GM21367 (cell line): ENCODE measurements at regions not wholly inside any gene's neighbourhood (a gene's known extent, or its start where the extent isn't known, plus 50 kb on each side); places are given as distances from the start of the nearest gene placed in this dataset.

ENCODE experiments used
- ATAC-seq: cut with Tn5 transposase; IDR thresholded peaks from one replicate; pipeline ENCODE4 v1.9.1; 2021; ENCODE audit not compliant: unreplicated experiment

GRCh38 chr3:147582642-147583041 is 173.5 kb downstream of the ZIC1 start:
- ATAC-seq, result no peak

GRCh38 chr3:147589016-147589415 is 179.9 kb downstream of the ZIC1 start:
- ATAC-seq, result no peak

GRCh38 chr3:147604136-147604535 is 195.0 kb downstream of the ZIC1 start:
- no peak for ATAC-seq

GRCh38 chr3:147613725-147614124 is 204.6 kb downstream of the ZIC1 start:
- no peak for ATAC-seq

GRCh38 chr3:147614210-147614609 is 205.0 kb downstream of the ZIC1 start:
- no peak for ATAC-seq

GRCh38 chr3:147615035-147615434 is 205.9 kb downstream of the ZIC1 start:
- ATAC-seq, result no peak

GRCh38 chr3:147616998-147617619 is 207.9 kb downstream of the ZIC1 start:
- ATAC-seq, result no peak

GRCh38 chr3:147618691-147619090 is 209.5 kb downstream of the ZIC1 start:
- ATAC-seq, result no peak

GRCh38 chr3:147619921-147620560 is 210.9 kb downstream of the ZIC1 start:
- ATAC-seq, result no peak

GRCh38 chr3:147620906-147621305 is 211.7 kb downstream of the ZIC1 start:
- no peak for ATAC-seq

GRCh38 chr3:147630921-147631415 is 221.8 kb downstream of the ZIC1 start:
- no peak for ATAC-seq

GRCh38 chr3:147640781-147641180 is 231.6 kb downstream of the ZIC1 start:
- ATAC-seq, result no peak

- ATAC-seq, result no peak
These were observed 236.6 kb downstream of the ZIC1 start for GRCh38 chr3:147645761-147646160.

- no peak for ATAC-seq
These were observed 240.3 kb downstream of the ZIC1 start for GRCh38 chr3:147649475-147649874.

GRCh38 chr3:147651107-147651778 is 242.1 kb downstream of the ZIC1 start:
- ATAC-seq, result no peak

- no peak for ATAC-seq
These were observed 243.6 kb downstream of the ZIC1 start for GRCh38 chr3:147652651-147653366.

- no peak for ATAC-seq
These were observed 244.3 kb downstream of the ZIC1 start for GRCh38 chr3:147653367-147653923.

GRCh38 chr3:147654827-147655226 is 245.7 kb downstream of the ZIC1 start:
- no peak for ATAC-seq

- ATAC-seq, result no peak
These were observed 246.1 kb downstream of the ZIC1 start for GRCh38 chr3:147655236-147655635.

- ATAC-seq, result no peak
These were observed 246.9 kb downstream of the ZIC1 start for GRCh38 chr3:147656023-147656422.

GRCh38 chr3:147661916-147662315 is 252.8 kb downstream of the ZIC1 start:
- no peak for ATAC-seq
